Retinal pigment epithelial cell (primary cell): ENCODE measurements at regions not wholly inside any gene's neighbourhood (a gene's known extent, or its start where the extent isn't known, plus 50 kb on each side); places are given as distances from the start of the nearest gene placed in this dataset.

ENCODE experiments used
- DNase-seq: peaks from one replicate; pipeline ENCODE4 v3.0.0-alpha.2; 2010; ENCODE audit warnings: low read depth
- H3K4me3 ChIP-seq: 2 replicates; pipeline ENCODE4 v1.5.1; 2011; ENCODE audit warnings: mild to moderate bottlenecking, low read length, control low read depth, moderate library complexity
- CTCF ChIP-seq: conservative IDR thresholded peaks from 2 replicates; pipeline ENCODE4 v1.5.1; 2011; ENCODE audit warnings: low read depth, low read length, control low read depth, inconsistent platforms

- no peak overlapping the region for H3K4me3 ChIP-seq
- no peak for TF ChIP-seq CTCF
- DNase-seq: no peak
Observed at GRCh38 chr16:8519179-8519578, 71.1 kb downstream of the TMEM114 start.

GRCh38 chr16:8517280-8517679, 73.0 kb downstream of the TMEM114 start:
- no peak overlapping the region for H3K4me3 ChIP-seq
- TF ChIP-seq CTCF: no peak
- no peak for DNase-seq

- TF ChIP-seq CTCF: no peak
- H3K4me3 ChIP-seq: no peak overlapping the region
- no peak for DNase-seq
Observed at GRCh38 chr16:8516471-8516870, 73.8 kb downstream of the TMEM114 start.

GRCh38 chr16:8512941-8513624, 77.2 kb downstream of the TMEM114 start:
- H3K4me3 ChIP-seq: no peak overlapping the region
- DNase-seq: no peak
- TF ChIP-seq CTCF: no peak

- no peak for TF ChIP-seq CTCF
- DNase-seq: no peak
- H3K4me3 ChIP-seq: no peak overlapping the region
Observed at GRCh38 chr16:8511464-8511863, 78.8 kb downstream of the TMEM114 start.

- DNase-seq: no peak
- no peak overlapping the region for H3K4me3 ChIP-seq
Observed at GRCh38 chr16:8510160-8510559, 80.2 kb downstream of the TMEM114 start.

More at GRCh38 chr16:8510160-8510559, 80.2 kb downstream of the TMEM114 start:
- TF ChIP-seq CTCF: no peak
